Thyroid gland (tissue), 4 donors: ENCODE measurements at regions not wholly inside any gene's neighbourhood (a gene's known extent, or its start where the extent isn't known, plus 50 kb on each side); places are given as distances from the start of the nearest gene placed in this dataset.

Experiments
- DNase-seq, 2 donors: peaks; one replicate each; pipeline ENCODE4 v3.0.0-alpha.2; 2019
- H3K27ac ChIP-seq, 3 donors: fragments of 200-600 bp; sonication (generic); 1 replicate in 2 of 3; 2 replicates in 1 of 3; pipeline ENCODE4 v1.5.1; 2016 to 2019; ENCODE audit warnings: mild to moderate bottlenecking in 1 of 3, moderate library complexity in 1 of 3
- H3K27me3 ChIP-seq: fragments of 200-600 bp; sonication (generic); one replicate; pipeline ENCODE4 v1.5.1; 2019
- H3K36me3 ChIP-seq, 2 donors: fragments of 200-600 bp; sonication (generic); one replicate each; pipeline ENCODE4 v1.5.1; 2016 to 2019
- H3K4me1 ChIP-seq, 2 donors: fragments of 200-600 bp; sonication (generic); one replicate each; pipeline ENCODE4 v1.5.1; 2017 to 2019
- H3K4me3 ChIP-seq, 3 donors: fragments of 200-600 bp; sonication (generic); replicated peaks in 1 of 3; 1 replicate in 2 of 3; 2 replicates in 1 of 3; pipeline ENCODE4 v1.5.1; 2016; ENCODE audit warnings: mild to moderate bottlenecking in 1 of 3
- H3K9me3 ChIP-seq: fragments of 200-600 bp; sonication (generic); one replicate; pipeline ENCODE4 v1.5.1; 2017
- CTCF ChIP-seq, 6 experiments: fragments of 200-600 bp in 3 of 6; fragments of 450-650 bp in 3 of 6; sonication (generic) in 3 of 6; IDR thresholded peaks; one replicate each; pipeline ENCODE4 v1.5.1; 2016 to 2019; ENCODE audit warnings: antibody characterized with exemption in 6 of 6, mild to moderate bottlenecking in 2 of 6, inconsistent platforms in 1 of 6, moderate library complexity in 1 of 6
- POLR2A ChIP-seq, 2 donors: fragments of 450-650 bp; IDR thresholded peaks; one replicate each; pipeline ENCODE4 v1.6.1; 2017; ENCODE audit warnings: antibody characterized with exemption in 2 of 2, mild to moderate bottlenecking in 2 of 2, moderate library complexity in 1 of 2
- WGBS, 2 donors: methylation state at CpG; one replicate each; pipeline ENCODE4 v1.1.5; 2017; 5-methylcytosine and 5-hydroxymethylcytosine counted together
- intact Hi-C: fragments of 100-400 bp; cut with DNase I; formaldehyde crosslinking; loops from one replicate; pipeline ENCODE4 v1.15.1; 2023

DNA sequence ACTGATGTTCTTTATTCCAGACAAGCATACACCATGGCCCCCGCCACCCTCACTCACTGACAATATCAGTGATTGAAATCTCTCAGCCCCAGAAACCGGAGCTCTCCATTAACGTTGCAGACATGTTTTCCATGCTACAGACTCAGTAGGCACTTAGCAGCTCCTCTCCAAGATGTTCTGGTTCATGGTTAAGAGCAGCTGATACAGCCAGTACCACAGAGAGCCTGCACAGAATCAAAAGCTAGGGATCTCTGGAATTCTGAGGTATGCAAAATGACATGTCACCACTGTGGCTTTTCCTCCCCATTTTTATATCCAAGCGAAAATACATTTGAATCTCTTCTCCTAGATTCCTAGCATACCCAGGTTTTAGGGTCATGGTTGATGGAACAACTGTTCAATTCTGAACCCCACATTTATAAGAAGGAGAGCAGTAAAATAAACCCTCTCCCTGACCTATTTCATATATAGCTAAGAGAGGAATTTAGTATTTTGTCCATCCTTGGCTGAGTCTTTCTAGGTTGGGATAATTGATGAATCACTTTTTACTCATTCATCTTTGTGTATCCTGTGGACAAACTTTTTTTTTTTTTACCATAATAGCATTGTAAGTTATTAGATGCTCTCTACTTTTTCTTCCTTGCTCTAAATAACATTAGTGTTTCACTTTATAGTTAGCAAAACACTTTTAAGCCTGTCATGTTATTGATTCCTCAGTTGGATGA lies 488.4 kb upstream of the PIK3C3 start:
- Histone ChIP-seq H3K27ac (no peak overlapping the region), H3K27me3 (no peaks in the 10 kb centered on the region), H3K4me1 (no peaks in the 10 kb centered on the region), H3K9me3 (no peaks in the 10 kb centered on the region), H3K36me3 (no peaks in the 10 kb centered on the region), H3K4me3 (no peak overlapping the region)
- TF ChIP-seq CTCF (IDR thresholded peaks at IDR 0.05) (no peak), POLR2A (IDR thresholded peaks at IDR 0.05) (no peak)
- no peak for DNase-seq
- 70 to 77% methylated on average over 4 of the region's 4 CpGs for WGBS, 2 donors
- intact Hi-C loops: no loop called here

GRCh38 chr18:41465386-41465785 lies 489.6 kb upstream of the PIK3C3 start:
- intact Hi-C loops: no loop called here
- H3K36me3 ChIP-seq: no peaks in the 10 kb centered on the region
- DNase-seq: no peak
- no peak overlapping the region for H3K27ac ChIP-seq
- TF ChIP-seq POLR2A (IDR thresholded peaks at IDR 0.05) (no peak), CTCF (IDR thresholded peaks at IDR 0.05) (no peak)
- H3K9me3 ChIP-seq: no peaks in the 10 kb centered on the region
- no peak overlapping the region for H3K4me3 ChIP-seq
- 69 to 75% methylated on average over 2 of the region's 2 CpGs for WGBS, 2 donors
- no peaks in the 10 kb centered on the region for H3K27me3 ChIP-seq
- no peaks in the 10 kb centered on the region for H3K4me1 ChIP-seq

- H3K27me3 ChIP-seq: no peaks in the 10 kb centered on the region
- no peak overlapping the region for H3K27ac ChIP-seq
- TF ChIP-seq CTCF (IDR thresholded peaks at IDR 0.05): no peak
- no peak for TF ChIP-seq POLR2A (IDR thresholded peaks at IDR 0.05)
- H3K4me1 ChIP-seq: no peaks in the 10 kb centered on the region
- intact Hi-C loops: no loop called here
- H3K9me3 ChIP-seq: no peaks in the 10 kb centered on the region
- no peaks in the 10 kb centered on the region for H3K36me3 ChIP-seq
- no peak overlapping the region for H3K4me3 ChIP-seq
- DNase-seq: no peak
- WGBS, 2 donors: 65 to 73% methylated on average over 1 of the region's 1 CpG
Measured at GRCh38 chr18:41464278-41464677, 490.8 kb upstream of the PIK3C3 start.

DNA sequence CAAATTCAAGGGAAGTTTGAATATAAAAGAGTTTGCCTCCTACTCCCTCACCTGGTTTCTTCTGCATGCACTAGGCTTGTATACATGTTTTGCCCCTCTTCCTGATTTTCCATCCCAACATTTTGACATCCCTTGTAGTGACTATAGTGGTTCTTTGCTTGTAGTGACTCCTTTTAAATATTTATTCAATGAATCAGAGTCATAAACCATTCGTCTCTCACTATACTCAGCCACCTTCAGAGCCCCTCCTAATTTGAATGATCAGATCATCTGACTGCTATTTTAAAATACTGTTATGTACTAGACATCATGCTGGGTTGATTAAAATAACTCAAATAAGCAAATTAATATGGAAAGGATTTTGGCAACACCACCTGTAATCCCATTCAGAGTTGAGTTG lies 492.1 kb upstream of the PIK3C3 start:
- H3K4me3 ChIP-seq: no peak overlapping the region
- no peaks in the 10 kb centered on the region for H3K27me3 ChIP-seq
- DNase-seq: no peak
- TF ChIP-seq CTCF (IDR thresholded peaks at IDR 0.05) (no peak), POLR2A (IDR thresholded peaks at IDR 0.05) (no peak)
- H3K27ac ChIP-seq: no peak overlapping the region
- WGBS, 2 donors: 71 to 92% methylated on average over 1 of the region's 1 CpG
- intact Hi-C loops: no loop called here
- H3K9me3 ChIP-seq: no peaks in the 10 kb centered on the region
- H3K4me1 ChIP-seq: no peaks in the 10 kb centered on the region
- no peaks in the 10 kb centered on the region for H3K36me3 ChIP-seq

- WGBS, 2 donors: 62 to 71% methylated on average over 2 of the region's 2 CpGs
- Histone ChIP-seq H3K4me1 (no peaks in the 10 kb centered on the region), H3K4me3 (no peak overlapping the region), H3K36me3 (no peaks in the 10 kb centered on the region), H3K27me3 (no peaks in the 10 kb centered on the region), H3K9me3 (no peaks in the 10 kb centered on the region), H3K27ac (no peak overlapping the region)
- no peak for TF ChIP-seq CTCF (IDR thresholded peaks at IDR 0.05)
- TF ChIP-seq POLR2A (IDR thresholded peaks at IDR 0.05): no peak
- DNase-seq: no peak
- intact Hi-C loops: no loop called here
Measured at GRCh38 chr18:41461114-41461513, 493.9 kb upstream of the PIK3C3 start.
